SJSA1 (cell line): ENCODE measurements at regions not wholly inside any gene's neighbourhood (a gene's known extent, or its start where the extent isn't known, plus 50 kb on each side); places are given as distances from the start of the nearest gene placed in this dataset.

ENCODE experiments used
- DNase-seq, 2 experiments: peaks; one replicate each; pipeline ENCODE4 v3.0.0-alpha.2; 2015 to 2020; ENCODE audit warnings: low spot score in 2 of 2, low read depth in 1 of 2
- H3K27ac ChIP-seq: fragments of 250-450 bp; sonication (Bioruptor Pico); 2 replicates; pipeline ENCODE4 v1.5.1; 2020; ENCODE audit warnings: mild to moderate bottlenecking, moderate library complexity
- H3K27me3 ChIP-seq: fragments of 250-450 bp; sonication (Bioruptor Pico); replicated peaks from 2 replicates; pipeline ENCODE4 v1.5.1; 2020; ENCODE audit warnings: mild to moderate bottlenecking, moderate library complexity
- H3K36me3 ChIP-seq: fragments of 250-450 bp; sonication (Bioruptor Pico); 2 replicates; pipeline ENCODE4 v1.5.1; 2020; ENCODE audit warnings: mild to moderate bottlenecking
- H3K4me1 ChIP-seq: fragments of 250-450 bp; sonication (Bioruptor Pico); replicated peaks from 2 replicates; pipeline ENCODE4 v1.6.1; 2021; ENCODE audit warnings: mild to moderate bottlenecking
- H3K4me3 ChIP-seq: fragments of 250-450 bp; sonication (Bioruptor Pico); 2 replicates; pipeline ENCODE4 v1.5.1; 2020; ENCODE audit warnings: mild to moderate bottlenecking
- H3K9me3 ChIP-seq: fragments of 250-450 bp; sonication (Bioruptor Pico); replicated peaks from 2 replicates; pipeline ENCODE4 v1.5.1; 2020; ENCODE audit warnings: mild to moderate bottlenecking

- Histone ChIP-seq H3K4me3 (no peak overlapping the region), H3K27me3 (no peaks in the 10 kb centered on the region), H3K4me1 (peaks cover 36% of the 10 kb centered on the region), H3K27ac (no peak overlapping the region), H3K36me3 (no peaks in the 10 kb centered on the region), H3K9me3 (no peaks in the 10 kb centered on the region)
- DNase-seq: no peak
Observed at GRCh38 chr2:236684504-236685256, 115.1 kb downstream of the ACKR3 start.

GRCh38 chr2:236685361-236685760 lies 115.7 kb downstream of the ACKR3 start:
- Histone ChIP-seq H3K4me1 (peaks cover 36% of the 10 kb centered on the region), H3K27me3 (no peaks in the 10 kb centered on the region), H3K4me3 (no peak overlapping the region), H3K9me3 (no peaks in the 10 kb centered on the region), H3K27ac (no peak overlapping the region), H3K36me3 (no peaks in the 10 kb centered on the region)
- DNase-seq: no peak

- H3K9me3 ChIP-seq: no peaks in the 10 kb centered on the region
- no peak overlapping the region for H3K27ac ChIP-seq
- no peaks in the 10 kb centered on the region for H3K36me3 ChIP-seq
- no peak overlapping the region for H3K4me3 ChIP-seq
- H3K27me3 ChIP-seq: no peaks in the 10 kb centered on the region
- H3K4me1 ChIP-seq: peaks cover 36% of the 10 kb centered on the region
- no peak for DNase-seq
Observed at GRCh38 chr2:236685979-236686520, 116.4 kb downstream of the ACKR3 start.

- no peak for DNase-seq
- no peaks in the 10 kb centered on the region for H3K36me3 ChIP-seq
- no peaks in the 10 kb centered on the region for H3K27me3 ChIP-seq
- no peaks in the 10 kb centered on the region for H3K9me3 ChIP-seq
- no peak overlapping the region for H3K27ac ChIP-seq
- peaks cover 38% of the 10 kb centered on the region for H3K4me1 ChIP-seq
- H3K4me3 ChIP-seq: no peak overlapping the region
Observed at GRCh38 chr2:236686561-236686960, 116.9 kb downstream of the ACKR3 start.

GRCh38 chr2:236687296-236687965 lies 117.8 kb downstream of the ACKR3 start:
- H3K27me3 ChIP-seq: no peaks in the 10 kb centered on the region
- DNase-seq: no peak
- no peak overlapping the region for H3K27ac ChIP-seq
- H3K36me3 ChIP-seq: no peaks in the 10 kb centered on the region
- H3K4me3 ChIP-seq: no peak overlapping the region
- no peaks in the 10 kb centered on the region for H3K9me3 ChIP-seq
- peaks cover 45% of the 10 kb centered on the region for H3K4me1 ChIP-seq

GRCh38 chr2:236688157-236688556 lies 118.5 kb downstream of the ACKR3 start:
- H3K36me3 ChIP-seq: no peaks in the 10 kb centered on the region
- no peak for DNase-seq
- no peaks in the 10 kb centered on the region for H3K9me3 ChIP-seq
- no peaks in the 10 kb centered on the region for H3K27me3 ChIP-seq
- peaks cover 39% of the 10 kb centered on the region for H3K4me1 ChIP-seq
- H3K27ac ChIP-seq: no peak overlapping the region
- H3K4me3 ChIP-seq: no peak overlapping the region

- H3K36me3 ChIP-seq: no peaks in the 10 kb centered on the region
Observed at GRCh38 chr2:236688563-236689392, 119.2 kb downstream of the ACKR3 start.

GRCh38 chr2:236689393-236689700 lies 119.7 kb downstream of the ACKR3 start:
- H3K36me3 ChIP-seq: no peaks in the 10 kb centered on the region
- H3K4me3 ChIP-seq: no peak overlapping the region
- H3K27ac ChIP-seq: no peak overlapping the region
- no peak for DNase-seq
- no peaks in the 10 kb centered on the region for H3K27me3 ChIP-seq
- H3K4me1 ChIP-seq: peaks cover 44% of the 10 kb centered on the region
- no peaks in the 10 kb centered on the region for H3K9me3 ChIP-seq

More at GRCh38 chr2:236688563-236689392, 119.2 kb downstream of the ACKR3 start:
- Histone ChIP-seq H3K27me3 (no peaks in the 10 kb centered on the region), H3K4me3 (no peak overlapping the region), H3K9me3 (no peaks in the 10 kb centered on the region), H3K27ac (no peak overlapping the region), H3K4me1 (peaks cover 38% of the 10 kb centered on the region)
- no peak for DNase-seq

- no peaks in the 10 kb centered on the region for H3K27me3 ChIP-seq
- DNase-seq: peak in 1 of 2 experiments; percentile 71
- H3K4me1 ChIP-seq: peaks cover 46% of the 10 kb centered on the region
- peak overlapping the region; percentile 20 for H3K27ac ChIP-seq
- H3K4me3 ChIP-seq: no peak overlapping the region
- no peaks in the 10 kb centered on the region for H3K36me3 ChIP-seq
- H3K9me3 ChIP-seq: no peaks in the 10 kb centered on the region
Observed at GRCh38 chr2:236689981-236690380, 120.4 kb downstream of the ACKR3 start.

GRCh38 chr2:236690726-236691125 lies 121.1 kb downstream of the ACKR3 start:
- no peak for DNase-seq
- Histone ChIP-seq H3K9me3 (no peaks in the 10 kb centered on the region), H3K36me3 (no peaks in the 10 kb centered on the region), H3K27me3 (no peaks in the 10 kb centered on the region), H3K27ac (peak overlapping the region; percentile 20), H3K4me1 (peaks cover 46% of the 10 kb centered on the region), H3K4me3 (no peak overlapping the region)

GRCh38 chr2:236691799-236692167 lies 122.2 kb downstream of the ACKR3 start:
- Histone ChIP-seq H3K27ac (0 out of 2 replicates have a peak overlapping the region, but pooled peaks have one; percentile 8), H3K27me3 (no peaks in the 10 kb centered on the region), H3K4me3 (no peak overlapping the region), H3K4me1 (peaks cover 46% of the 10 kb centered on the region), H3K9me3 (no peaks in the 10 kb centered on the region), H3K36me3 (no peaks in the 10 kb centered on the region)
- peak; percentile 52 to 63 for DNase-seq

GRCh38 chr2:236692937-236693336 lies 123.3 kb downstream of the ACKR3 start:
- no peaks in the 10 kb centered on the region for H3K36me3 ChIP-seq
- H3K9me3 ChIP-seq: no peaks in the 10 kb centered on the region
- no peaks in the 10 kb centered on the region for H3K27me3 ChIP-seq
- H3K4me1 ChIP-seq: peaks cover 46% of the 10 kb centered on the region
- H3K4me3 ChIP-seq: no peak overlapping the region
- H3K27ac ChIP-seq: no peak overlapping the region
- no peak for DNase-seq

GRCh38 chr2:236693531-236693930 lies 123.9 kb downstream of the ACKR3 start:
- Histone ChIP-seq H3K36me3 (no peaks in the 10 kb centered on the region), H3K4me1 (peaks cover 46% of the 10 kb centered on the region), H3K4me3 (no peak overlapping the region), H3K27me3 (no peaks in the 10 kb centered on the region), H3K9me3 (no peaks in the 10 kb centered on the region), H3K27ac (no peak overlapping the region)
- DNase-seq: no peak
